GM19328 (cell line): ENCODE measurements at regions not wholly inside any gene's neighbourhood (a gene's known extent, or its start where the extent isn't known, plus 50 kb on each side); places are given as distances from the start of the nearest gene placed in this dataset.
A peak's percentile ranks its signal among the peaks of the same experiment; 100 is the strongest.

Source experiments
- ATAC-seq: cut with Tn5 transposase; IDR thresholded peaks from one replicate; pipeline ENCODE4 v1.9.1; 2021; ENCODE audit warnings: mild to moderate bottlenecking, moderate library complexity; ENCODE audit not compliant: unreplicated experiment

GRCh38 chr5:143567583-143568504 is 164.4 kb upstream of the NR3C1 start:
- no peak for ATAC-seq

- ATAC-seq = no peak
Measured at GRCh38 chr5:143566139-143566538, 162.7 kb upstream of the NR3C1 start.

GRCh38 chr5:143564417-143564816 is 160.9 kb upstream of the NR3C1 start:
- ATAC-seq = peak; percentile 98

GRCh38 chr5:143562935-143563334 is 159.4 kb upstream of the NR3C1 start:
- no peak for ATAC-seq

GRCh38 chr5:143561219-143561618 is 157.7 kb upstream of the NR3C1 start:
- no peak for ATAC-seq

GRCh38 chr5:143560378-143560777 is 156.9 kb upstream of the NR3C1 start:
- no peak for ATAC-seq

- ATAC-seq = no peak
Measured at GRCh38 chr5:143559586-143560109, 156.2 kb upstream of the NR3C1 start.

GRCh38 chr5:143558048-143558447 is 154.6 kb upstream of the NR3C1 start:
- ATAC-seq = no peak

- no peak for ATAC-seq
Measured at GRCh38 chr5:143557061-143557818, 153.8 kb upstream of the NR3C1 start.

GRCh38 chr5:143554918-143555477 is 151.5 kb upstream of the NR3C1 start:
- no peak for ATAC-seq

- no peak for ATAC-seq
Measured at GRCh38 chr5:143554187-143554717, 150.8 kb upstream of the NR3C1 start.

GRCh38 chr5:143552680-143553079 is 149.2 kb upstream of the NR3C1 start:
- ATAC-seq = no peak

- no peak for ATAC-seq
Measured at GRCh38 chr5:143551820-143552251, 148.3 kb upstream of the NR3C1 start.

- ATAC-seq = no peak
Measured at GRCh38 chr5:143550986-143551630, 147.6 kb upstream of the NR3C1 start.

- ATAC-seq = no peak
Measured at GRCh38 chr5:143547342-143547741, 143.9 kb upstream of the NR3C1 start.

GRCh38 chr5:143546394-143546793 is 142.9 kb upstream of the NR3C1 start:
- ATAC-seq = no peak

- no peak for ATAC-seq
Measured at GRCh38 chr5:143544606-143545005, 141.1 kb upstream of the NR3C1 start.

- ATAC-seq = no peak
Measured at GRCh38 chr5:143543358-143544255, 140.1 kb upstream of the NR3C1 start.

- ATAC-seq = no peak
Measured at GRCh38 chr5:143542798-143543144, 139.3 kb upstream of the NR3C1 start.
